Coronary artery (tissue), 2 donors: ENCODE measurements at regions not wholly inside any gene's neighbourhood (a gene's known extent, or its start where the extent isn't known, plus 50 kb on each side); places are given as distances from the start of the nearest gene placed in this dataset.
"Not testable (repeated sequence)": the region's sequence is repeated elsewhere in the genome, so short reads cannot be mapped to it uniquely, and the experiment has no call there.

ENCODE experiments used
- DNase-seq: peaks from one replicate; pipeline ENCODE4 v3.0.0-alpha.2; 2017; ENCODE audit warnings: low spot score
- H3K27ac ChIP-seq, 2 donors: fragments of 200-600 bp; sonication (generic); one replicate each; pipeline ENCODE4 v1.5.1; 2016 to 2019
- H3K4me3 ChIP-seq: fragments of 200-600 bp; sonication (generic); 2 replicates; pipeline ENCODE4 v1.5.1; 2016; ENCODE audit warnings: mild to moderate bottlenecking, moderate library complexity
- TF ChIP-seq, protein P1 (sequence below): fragments of 200-600 bp; sonication (generic); IDR thresholded peaks from one replicate; pipeline ENCODE4 v1.5.1; 2019; ENCODE audit warnings: antibody characterized with exemption

GRCh38 chrX:485368-485767 lies 98.7 kb upstream of the PPP2R3B start:
- Histone ChIP-seq H3K27ac (no peak overlapping the region), H3K4me3 (no peak overlapping the region)
- no peak for DNase-seq
- TF ChIP-seq, protein P1, sequence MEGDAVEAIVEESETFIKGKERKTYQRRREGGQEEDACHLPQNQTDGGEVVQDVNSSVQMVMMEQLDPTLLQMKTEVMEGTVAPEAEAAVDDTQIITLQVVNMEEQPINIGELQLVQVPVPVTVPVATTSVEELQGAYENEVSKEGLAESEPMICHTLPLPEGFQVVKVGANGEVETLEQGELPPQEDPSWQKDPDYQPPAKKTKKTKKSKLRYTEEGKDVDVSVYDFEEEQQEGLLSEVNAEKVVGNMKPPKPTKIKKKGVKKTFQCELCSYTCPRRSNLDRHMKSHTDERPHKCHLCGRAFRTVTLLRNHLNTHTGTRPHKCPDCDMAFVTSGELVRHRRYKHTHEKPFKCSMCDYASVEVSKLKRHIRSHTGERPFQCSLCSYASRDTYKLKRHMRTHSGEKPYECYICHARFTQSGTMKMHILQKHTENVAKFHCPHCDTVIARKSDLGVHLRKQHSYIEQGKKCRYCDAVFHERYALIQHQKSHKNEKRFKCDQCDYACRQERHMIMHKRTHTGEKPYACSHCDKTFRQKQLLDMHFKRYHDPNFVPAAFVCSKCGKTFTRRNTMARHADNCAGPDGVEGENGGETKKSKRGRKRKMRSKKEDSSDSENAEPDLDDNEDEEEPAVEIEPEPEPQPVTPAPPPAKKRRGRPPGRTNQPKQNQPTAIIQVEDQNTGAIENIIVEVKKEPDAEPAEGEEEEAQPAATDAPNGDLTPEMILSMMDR, result no peak

GRCh38 chrX:486325-486724 lies 99.6 kb upstream of the PPP2R3B start:
- no peak overlapping the region for H3K27ac ChIP-seq
- H3K4me3 ChIP-seq, result no peak overlapping the region
- no peak for DNase-seq
- TF ChIP-seq, protein P1, result no peak

DNA sequence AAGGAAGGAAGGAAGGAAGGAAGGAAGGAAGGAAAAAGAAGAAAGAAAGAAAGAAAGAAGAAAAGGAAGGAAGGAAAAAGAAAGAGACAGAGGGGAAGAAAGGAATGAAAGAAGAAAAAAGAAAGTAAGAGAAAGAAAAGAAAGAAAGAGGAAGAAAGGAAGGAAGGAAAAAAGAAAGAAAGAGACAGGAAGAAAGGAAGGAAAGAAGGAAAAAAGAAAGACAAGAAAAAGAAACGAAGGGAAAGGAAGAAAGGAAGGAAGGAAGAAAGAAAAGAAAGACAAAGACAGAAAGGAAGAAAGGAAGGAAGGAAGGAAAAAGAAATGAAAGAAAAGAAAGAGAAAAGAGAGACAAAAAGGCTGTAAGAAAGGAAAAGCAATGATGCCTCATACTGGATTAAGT lies 101.1 kb upstream of the PPP2R3B start:
- no peak overlapping the region for H3K27ac ChIP-seq
- H3K4me3 ChIP-seq, result no peak overlapping the region
- no peak for DNase-seq
- TF ChIP-seq, protein P1, result no peak

- TF ChIP-seq, protein P1, result no peak
- no peak for DNase-seq
- H3K4me3 ChIP-seq, result no peak overlapping the region
Measured at GRCh38 chrX:489820-490219, 103.1 kb upstream of the PPP2R3B start.

DNA sequence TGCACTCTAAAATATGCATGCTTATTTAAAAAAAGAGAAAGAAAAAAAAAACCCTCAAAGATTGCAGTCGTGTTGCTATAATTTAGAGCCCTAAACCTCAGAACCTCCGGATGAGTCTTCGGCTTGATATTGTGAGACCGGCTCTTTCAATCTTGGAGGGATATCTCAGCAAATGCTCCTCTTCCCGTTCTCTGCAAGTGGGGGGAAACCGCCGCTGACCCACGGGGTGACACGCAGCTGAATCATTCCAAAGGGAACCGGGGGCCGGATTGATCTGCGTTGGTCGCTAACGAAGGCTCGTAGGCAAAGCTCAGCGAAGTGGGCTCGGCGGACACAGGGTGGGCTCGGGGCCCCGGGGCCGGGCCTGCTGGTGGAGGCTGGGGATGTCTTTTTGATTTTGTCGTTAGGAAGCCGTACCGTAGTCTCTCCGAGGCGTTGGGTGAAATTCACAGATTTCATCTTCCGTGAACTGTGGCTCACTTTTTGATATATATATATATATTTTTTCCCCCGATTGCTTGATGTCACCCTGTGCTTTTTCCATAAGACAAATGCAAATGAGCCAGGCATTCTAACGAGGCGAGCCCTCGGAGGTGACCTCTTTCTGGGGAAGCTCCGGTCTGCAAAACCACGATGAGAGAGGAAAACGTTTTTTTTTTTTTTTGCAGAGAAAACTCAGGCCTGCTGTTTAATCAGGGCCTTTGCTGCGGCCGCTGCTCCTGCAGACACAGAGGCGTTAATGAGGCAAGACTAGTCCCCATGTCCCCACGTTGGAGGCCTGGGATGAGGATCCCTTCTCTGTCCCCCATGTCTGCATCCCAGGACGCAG lies 110.7 kb upstream of the PPP2R3B start:
- TF ChIP-seq, protein P1, result no peak
- no peak overlapping the region for H3K4me3 ChIP-seq
- no peak for DNase-seq
- no peak overlapping the region for H3K27ac ChIP-seq

More at GRCh38 chrX:489820-490219, 103.1 kb upstream of the PPP2R3B start:
- no peak overlapping the region for H3K27ac ChIP-seq

DNA sequence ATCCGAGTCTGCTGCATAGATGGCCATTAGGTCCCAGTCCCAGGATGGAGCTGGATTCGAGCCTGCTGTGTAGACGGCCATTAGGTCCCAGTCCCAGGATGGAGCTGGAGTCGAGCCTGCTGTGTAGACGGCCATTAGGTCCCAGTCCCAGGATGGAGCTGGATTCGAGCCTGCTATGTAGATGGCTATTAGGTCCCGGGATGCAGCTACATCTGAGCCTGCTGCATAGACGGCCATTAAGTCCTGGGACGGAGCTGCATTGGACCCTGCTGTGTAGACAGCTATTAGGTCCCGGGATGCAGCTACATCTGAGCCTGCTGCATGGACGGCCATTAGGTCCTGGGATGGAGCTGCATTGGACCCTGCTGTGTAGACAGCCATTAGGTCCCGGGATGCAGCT lies 112.2 kb upstream of the PPP2R3B start:
- not testable (repeated sequence) for H3K4me3 ChIP-seq, DNase-seq, H3K27ac ChIP-seq

DNA sequence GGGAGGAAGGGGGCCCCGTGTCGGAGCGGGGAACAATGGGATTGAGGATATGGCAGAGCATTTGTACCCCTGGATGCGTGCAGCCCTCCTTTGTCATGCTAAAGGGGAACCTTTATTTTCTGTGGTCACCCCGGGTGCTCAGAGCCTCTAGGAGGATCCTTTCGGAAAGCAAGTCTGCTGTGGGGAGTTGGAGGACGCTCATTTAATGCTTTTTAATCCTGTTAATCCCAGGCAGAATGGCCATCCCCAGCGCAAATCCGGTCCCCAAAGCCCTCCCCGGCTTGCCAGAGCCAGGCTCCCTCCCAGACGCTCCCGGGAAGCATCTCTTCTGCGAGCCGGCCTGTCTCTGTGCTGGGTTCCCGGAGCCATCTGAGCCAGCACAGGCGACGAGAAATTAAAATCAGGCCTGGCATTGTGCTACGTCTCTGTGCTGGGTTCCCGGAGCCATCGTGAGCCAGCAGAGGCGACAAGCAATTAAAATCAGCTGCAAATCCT lies 113.2 kb upstream of the PPP2R3B start:
- Histone ChIP-seq H3K27ac (no peak overlapping the region), H3K4me3 (no peak overlapping the region)
- no peak for DNase-seq
- TF ChIP-seq, protein P1, result no peak
